Stomach (tissue), 8 donors: ENCODE measurements at regions not wholly inside any gene's neighbourhood (a gene's known extent, or its start where the extent isn't known, plus 50 kb on each side); places are given as distances from the start of the nearest gene placed in this dataset.

Source experiments
- DNase-seq, 2 donors: peaks; one replicate each; pipeline versions ENCODE4 v3.0.0 to v3.0.0-alpha.2; 2013 to 2019
- H3K27ac ChIP-seq, 5 donors: fragments of 200-600 bp in 4 of 5; sonication (generic) in 4 of 5; one replicate each; pipeline ENCODE4 v1.5.1; 2013 to 2019; ENCODE audit warnings: mild to moderate bottlenecking in 1 of 5, moderate library complexity in 1 of 5
- H3K27me3 ChIP-seq, 3 donors: fragments of 200-600 bp; sonication (generic); one replicate each; pipeline ENCODE4 v1.5.1; 2017 to 2019; ENCODE audit warnings: mixed run types in 1 of 3
- H3K36me3 ChIP-seq, 4 donors: fragments of 200-600 bp; sonication (generic); 1 replicate in 3 of 4; 2 replicates in 1 of 4; pipeline ENCODE4 v1.5.1; 2016 to 2019
- H3K4me1 ChIP-seq, 4 donors: fragments of 200-600 bp; sonication (generic); one replicate each; pipeline ENCODE4 v1.5.1; 2016 to 2019
- H3K4me3 ChIP-seq, 4 donors: fragments of 200-600 bp; sonication (generic) in 3 of 4; one replicate each; pipeline ENCODE4 v1.5.1; 2016 to 2019; ENCODE audit warnings: mild to moderate bottlenecking in 1 of 4
- H3K9me3 ChIP-seq, 4 donors: fragments of 200-600 bp; sonication (generic); one replicate each; pipeline ENCODE4 v1.5.1; 2016 to 2019
- EP300 ChIP-seq: sonication (generic); formaldehyde crosslinking; IDR thresholded peaks from one replicate; pipeline ENCODE4 v1.6.1; 2017; ENCODE audit warnings: antibody characterized with exemption
- POLR2A ChIP-seq, 4 donors: fragments of 450-650 bp; IDR thresholded peaks; one replicate each; pipeline ENCODE4 v1.6.1; 2016; ENCODE audit warnings: antibody characterized with exemption in 4 of 4, control low read depth in 2 of 4, mild to moderate bottlenecking in 1 of 4, moderate library complexity in 1 of 4
- POLR2AphosphoS5 ChIP-seq, 3 donors: sonication (generic); formaldehyde crosslinking; IDR thresholded peaks; one replicate each; pipeline ENCODE4 v1.6.1; 2016; ENCODE audit warnings: antibody characterized with exemption in 3 of 3
- WGBS, 5 donors: extraction: QIAGEN DNeasy Blood & Tissue Kit in 3 of 5; methylation state at CpG; one replicate each; pipeline versions ENCODE4 v1.1.5 to v1.1.7; 2013 to 2018; 5-methylcytosine and 5-hydroxymethylcytosine counted together
- intact Hi-C: fragments of 100-400 bp; cut with DNase I; formaldehyde crosslinking; loops from one replicate; pipeline ENCODE4 v1.15.1; 2023; ENCODE audit warnings: low total_unique reads
- TF ChIP-seq, protein P1 (sequence below), 7 experiments: fragments of 450-650 bp in 4 of 7; fragments of 200-600 bp in 3 of 7; sonication (generic) in 3 of 7; IDR thresholded peaks; one replicate each; pipeline ENCODE4 v1.5.1; 2016 to 2019; ENCODE audit warnings: antibody characterized with exemption in 7 of 7, control low read depth in 2 of 7, mild to moderate bottlenecking in 1 of 7
- donor health status: healthy with polysubstance abuse.
- donor health status: Bipolar disorder and iron deficiency.
- donor health status: healthy.

DNA sequence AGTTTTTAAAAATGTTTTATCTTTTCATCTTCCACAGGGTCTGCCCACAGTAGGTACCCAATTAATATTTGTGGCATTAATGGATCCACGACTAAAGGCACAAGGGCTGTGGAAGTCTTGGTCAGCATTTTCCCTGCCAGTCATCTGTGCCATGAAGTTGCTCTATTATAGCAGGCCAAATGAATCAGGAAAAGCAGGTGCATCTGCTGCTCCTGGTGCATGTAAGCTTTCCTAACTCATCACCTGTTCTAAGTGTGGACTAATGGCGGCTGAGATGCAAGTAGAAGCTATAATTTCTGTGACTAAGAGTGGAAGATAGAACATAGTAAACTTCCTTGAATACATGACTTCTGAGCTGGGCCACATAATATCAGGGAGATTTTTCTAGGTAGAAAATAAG lies 182.5 kb upstream of the TENM4 start:
- Histone ChIP-seq H3K4me3 (no peak overlapping the region), H3K9me3 (peaks cover 0 to 3% (median 2%) of the 10 kb centered on the region in 4 donors), H3K4me1 (no peaks in the 10 kb centered on the region), H3K27ac (no peak overlapping the region), H3K36me3 (no peaks in the 10 kb centered on the region), H3K27me3 (no peaks in the 10 kb centered on the region)
- TF ChIP-seq POLR2AphosphoS5 (IDR thresholded peaks at IDR 0.05): no peak
- TF ChIP-seq, protein P1, sequence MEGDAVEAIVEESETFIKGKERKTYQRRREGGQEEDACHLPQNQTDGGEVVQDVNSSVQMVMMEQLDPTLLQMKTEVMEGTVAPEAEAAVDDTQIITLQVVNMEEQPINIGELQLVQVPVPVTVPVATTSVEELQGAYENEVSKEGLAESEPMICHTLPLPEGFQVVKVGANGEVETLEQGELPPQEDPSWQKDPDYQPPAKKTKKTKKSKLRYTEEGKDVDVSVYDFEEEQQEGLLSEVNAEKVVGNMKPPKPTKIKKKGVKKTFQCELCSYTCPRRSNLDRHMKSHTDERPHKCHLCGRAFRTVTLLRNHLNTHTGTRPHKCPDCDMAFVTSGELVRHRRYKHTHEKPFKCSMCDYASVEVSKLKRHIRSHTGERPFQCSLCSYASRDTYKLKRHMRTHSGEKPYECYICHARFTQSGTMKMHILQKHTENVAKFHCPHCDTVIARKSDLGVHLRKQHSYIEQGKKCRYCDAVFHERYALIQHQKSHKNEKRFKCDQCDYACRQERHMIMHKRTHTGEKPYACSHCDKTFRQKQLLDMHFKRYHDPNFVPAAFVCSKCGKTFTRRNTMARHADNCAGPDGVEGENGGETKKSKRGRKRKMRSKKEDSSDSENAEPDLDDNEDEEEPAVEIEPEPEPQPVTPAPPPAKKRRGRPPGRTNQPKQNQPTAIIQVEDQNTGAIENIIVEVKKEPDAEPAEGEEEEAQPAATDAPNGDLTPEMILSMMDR (IDR thresholded peaks at IDR 0.05): no peak
- no peak for TF ChIP-seq POLR2A (IDR thresholded peaks at IDR 0.05)
- no peak for TF ChIP-seq EP300
- intact Hi-C loops: no loop called here
- 82 to 91% (median 86%) methylated on average over 2 of the region's 2 CpGs for WGBS, 5 donors
- no peak for DNase-seq

DNA sequence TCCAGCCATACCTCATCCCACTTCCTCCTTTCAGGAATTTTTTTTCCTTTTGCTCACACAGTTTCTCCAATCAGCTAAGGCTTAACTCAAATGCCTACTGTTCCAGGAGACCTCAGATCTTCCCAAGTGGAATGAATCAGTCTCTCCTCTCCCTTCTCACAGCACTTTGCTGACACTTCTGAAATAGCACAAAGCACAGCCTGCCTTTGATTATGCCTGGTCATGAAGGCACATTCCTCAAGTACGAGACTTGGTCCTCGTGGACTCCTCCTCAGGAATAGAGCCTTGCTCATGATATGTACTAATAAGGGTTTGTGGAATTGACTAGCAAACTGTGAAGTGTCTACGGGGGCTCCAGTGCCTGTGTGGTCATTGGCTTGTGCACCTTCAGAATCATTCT lies 176.7 kb upstream of the TENM4 start:
- Histone ChIP-seq H3K36me3 (no peaks in the 10 kb centered on the region), H3K9me3 (no peaks in the 10 kb centered on the region), H3K4me1 (no peaks in the 10 kb centered on the region), H3K27me3 (no peaks in the 10 kb centered on the region), H3K27ac (no peak overlapping the region), H3K4me3 (no peak overlapping the region)
- no peak for TF ChIP-seq POLR2AphosphoS5 (IDR thresholded peaks at IDR 0.05)
- TF ChIP-seq POLR2A (IDR thresholded peaks at IDR 0.05): no peak
- TF ChIP-seq EP300: no peak
- TF ChIP-seq, protein P1 (IDR thresholded peaks at IDR 0.05): no peak
- DNase-seq: no peak
- intact Hi-C loops: no loop called here
- 60 to 79% (median 68%) methylated on average over 3 of the region's 3 CpGs for WGBS, 5 donors

DNA sequence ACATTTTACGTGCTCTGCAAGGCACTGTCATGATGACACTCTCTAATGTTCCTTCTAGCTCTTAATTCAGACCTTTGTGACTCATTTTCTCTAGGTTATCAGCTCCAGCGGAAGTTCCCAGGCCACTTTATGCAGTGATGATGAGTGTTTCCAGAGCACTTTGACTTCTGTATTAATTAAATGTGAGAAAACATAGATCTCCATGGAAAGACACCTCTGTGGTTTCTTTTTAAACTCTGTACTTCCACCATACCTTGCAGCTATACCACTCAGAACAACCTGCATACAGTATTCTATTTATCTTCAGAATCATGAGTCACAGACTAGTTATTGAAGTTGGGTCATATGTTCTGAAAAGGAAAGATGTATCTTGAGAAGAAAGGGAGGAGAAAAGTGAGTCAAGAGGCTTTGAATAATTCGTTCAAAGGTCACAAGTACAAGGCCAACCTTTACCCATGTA lies 175.6 kb upstream of the TENM4 start:
- H3K27ac ChIP-seq: no peak overlapping the region

DNA sequence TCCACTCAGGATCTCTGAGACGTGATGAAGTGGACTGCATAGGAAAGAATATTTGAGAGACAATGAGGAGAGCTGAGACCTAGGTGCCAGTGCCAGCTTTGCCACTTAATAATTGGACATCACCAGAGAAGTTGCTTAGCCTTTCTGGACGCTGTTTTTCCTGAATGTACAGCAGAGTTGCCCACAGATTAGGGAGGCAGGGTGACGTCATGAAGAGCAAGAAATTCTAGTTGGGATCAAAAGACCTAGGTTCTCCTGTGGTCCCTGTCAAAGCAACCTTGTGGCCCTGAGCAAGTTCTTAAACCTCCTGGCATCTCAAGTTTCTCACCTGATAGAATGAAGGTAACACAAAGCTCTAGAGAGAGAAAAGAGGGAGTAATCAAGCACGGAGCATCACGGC lies 174.6 kb upstream of the TENM4 start:
- Histone ChIP-seq H3K4me3 (no peak overlapping the region), H3K9me3 (no peaks in the 10 kb centered on the region), H3K4me1 (no peaks in the 10 kb centered on the region), H3K27ac (no peak overlapping the region), H3K27me3 (no peaks in the 10 kb centered on the region), H3K36me3 (no peaks in the 10 kb centered on the region)
- TF ChIP-seq, protein P1 (IDR thresholded peaks at IDR 0.05): no peak
- TF ChIP-seq POLR2AphosphoS5 (IDR thresholded peaks at IDR 0.05) (no peak), EP300 (no peak), POLR2A (IDR thresholded peaks at IDR 0.05) (no peak)
- no peak for DNase-seq
- intact Hi-C loops: no loop called here
- WGBS, 5 donors: 66 to 87% (median 72%) methylated on average over 5 of the region's 5 CpGs

More for the DNA sequence above, 175.6 kb upstream of the TENM4 start:
- no peaks in the 10 kb centered on the region for H3K9me3 ChIP-seq
- no peak overlapping the region for H3K4me3 ChIP-seq
- H3K36me3 ChIP-seq: no peaks in the 10 kb centered on the region
- WGBS, 5 donors: 50 to 70% (median 61%) methylated on average over 3 of the region's 3 CpGs
- no peaks in the 10 kb centered on the region for H3K4me1 ChIP-seq
- TF ChIP-seq, protein P1 (IDR thresholded peaks at IDR 0.05): no peak
- TF ChIP-seq POLR2AphosphoS5 (IDR thresholded peaks at IDR 0.05): no peak
- no peak for TF ChIP-seq EP300
- TF ChIP-seq POLR2A (IDR thresholded peaks at IDR 0.05): no peak
- intact Hi-C loops: no loop called here
- no peaks in the 10 kb centered on the region for H3K27me3 ChIP-seq
- DNase-seq: no peak
